ENCODE measurements at regions not wholly inside any gene's neighbourhood (a gene's known extent, or its start where the extent isn't known, plus 50 kb on each side); places are given as distances from the start of the nearest gene placed in this dataset.

GRCh38 chr4:20638825-20639224 lies 61.4 kb upstream of the PACRGL start:
- H3K36me3 ChIP-seq (replicated peaks in 1 of 2; ENCODE audit: insufficient read depth in 1 of 2, low read depth in 2 of 2): no peaks in the 10 kb centered on the region
- no peaks in the 10 kb centered on the region for H3K27me3 ChIP-seq
- H3K9me3 ChIP-seq: no peaks in the 10 kb centered on the region
- TF ChIP-seq CTCF (IDR thresholded peaks at IDR 0.05): no peak
- no peak for TF ChIP-seq POLR2A (IDR thresholded peaks at IDR 0.05)
- no peak overlapping the region for H3K4me3 ChIP-seq
- no peak for ATAC-seq
- no peak for DNase-seq
- intact Hi-C loops (cut with DNase I): no loop called here
- H3K4me1 ChIP-seq: no peaks in the 10 kb centered on the region
- WGBS, 2 donors: 64 to 74% methylated on average over 3 of the region's 3 CpGs
- no peak overlapping the region for H3K27ac ChIP-seq

GRCh38 chr4:20639346-20639745 lies 60.9 kb upstream of the PACRGL start:
- intact Hi-C loops (cut with DNase I): no loop called here
- Histone ChIP-seq H3K27ac (no peak overlapping the region), H3K4me1 (no peaks in the 10 kb centered on the region), H3K4me3 (no peak overlapping the region), H3K36me3 (replicated peaks in 1 of 2; ENCODE audit: insufficient read depth in 1 of 2, low read depth in 2 of 2) (no peaks in the 10 kb centered on the region), H3K27me3 (no peaks in the 10 kb centered on the region), H3K9me3 (no peaks in the 10 kb centered on the region)
- no peak for ATAC-seq
- DNase-seq: no peak
- TF ChIP-seq CTCF (IDR thresholded peaks at IDR 0.05) (no peak), POLR2A (IDR thresholded peaks at IDR 0.05) (no peak)
- 9 to 16% methylated on average over 1 of the region's 1 CpG for WGBS, 2 donors

- 34 to 37% methylated on average over 2 of the region's 2 CpGs for WGBS, 2 donors
- DNase-seq (no peak), ATAC-seq (no peak)
- no peak for TF ChIP-seq CTCF (IDR thresholded peaks at IDR 0.05)
- TF ChIP-seq POLR2A (IDR thresholded peaks at IDR 0.05): no peak
- no peaks in the 10 kb centered on the region for H3K9me3 ChIP-seq
- intact Hi-C loops (cut with DNase I): no loop called here
- no peak overlapping the region for H3K27ac ChIP-seq
- no peak overlapping the region for H3K4me3 ChIP-seq
- H3K4me1 ChIP-seq: no peaks in the 10 kb centered on the region
- no peaks in the 10 kb centered on the region for H3K27me3 ChIP-seq
- H3K36me3 ChIP-seq (replicated peaks in 1 of 2; ENCODE audit: insufficient read depth in 1 of 2, low read depth in 2 of 2): no peaks in the 10 kb centered on the region
These were observed 59.3 kb upstream of the PACRGL start for GRCh38 chr4:20640989-20641388.

GRCh38 chr4:20641976-20642375 lies 58.3 kb upstream of the PACRGL start:
- Histone ChIP-seq H3K4me1 (no peaks in the 10 kb centered on the region), H3K4me3 (no peak overlapping the region), H3K9me3 (no peaks in the 10 kb centered on the region), H3K27me3 (no peaks in the 10 kb centered on the region), H3K36me3 (replicated peaks in 1 of 2; ENCODE audit: insufficient read depth in 1 of 2, low read depth in 2 of 2) (no peaks in the 10 kb centered on the region), H3K27ac (no peak overlapping the region)
- WGBS, 2 donors: 45 to 69% methylated on average over 3 of the region's 3 CpGs
- ATAC-seq: no peak
- intact Hi-C loops (cut with DNase I): no loop called here
- no peak for TF ChIP-seq POLR2A (IDR thresholded peaks at IDR 0.05)
- TF ChIP-seq CTCF (IDR thresholded peaks at IDR 0.05): no peak
- no peak for DNase-seq

- TF ChIP-seq POLR2A (IDR thresholded peaks at IDR 0.05) (no peak), CTCF (IDR thresholded peaks at IDR 0.05) (no peak)
- Histone ChIP-seq H3K27me3 (no peaks in the 10 kb centered on the region), H3K27ac (no peak overlapping the region), H3K9me3 (no peaks in the 10 kb centered on the region), H3K36me3 (replicated peaks in 1 of 2; ENCODE audit: insufficient read depth in 1 of 2, low read depth in 2 of 2) (no peaks in the 10 kb centered on the region), H3K4me1 (no peaks in the 10 kb centered on the region), H3K4me3 (no peak overlapping the region)
- DNase-seq (no peak), ATAC-seq (no peak)
- intact Hi-C loops (cut with DNase I): no loop called here
- 39 to 54% methylated on average over 2 of the region's 2 CpGs for WGBS, 2 donors
These were observed 56.6 kb upstream of the PACRGL start for GRCh38 chr4:20643631-20644030.
